SK-N-SH (cell line): ENCODE measurements at regions not wholly inside any gene's neighbourhood (a gene's known extent, or its start where the extent isn't known, plus 50 kb on each side); places are given as distances from the start of the nearest gene placed in this dataset.

Source experiments
- CTCF ChIA-PET: fragments of 300-600, 350-600 bp; formaldehyde crosslinking; extraction: SDS; loops from one replicate; lab custom pipeline; 2021; lab: Yijun Ruan, JAX
- POLR2A ChIA-PET: fragments of 350-600 bp; sonication (Branson Sonifier 250); formaldehyde crosslinking; extraction: SDS; loops from one replicate; lab custom pipeline; 2020; ENCODE audit warnings: antibody characterized with exemption, inconsistent platforms; lab: Yijun Ruan, JAX
- DNase-seq: peaks from one replicate; pipeline ENCODE4 v3.0.0; 2012
- H2AFZ ChIP-seq: fragments of 200-600 bp; sonication (generic); 2 replicates; pipeline ENCODE4 v1.8.1; 2016; ENCODE audit warnings: antibody characterized with exemption, mild to moderate bottlenecking, low read depth
- H3F3A ChIP-seq: fragments of 200-600 bp; sonication (generic); replicated peaks from 2 replicates; pipeline ENCODE3; 2016; ENCODE audit warnings: antibody characterized with exemption, mild to moderate bottlenecking; ENCODE audit not compliant: insufficient read depth
- H3K27ac ChIP-seq, 2 experiments: fragments of 200-500 bp in 1 of 2; fragments of 200-600 bp in 1 of 2; sonication (Bioruptor generic) in 1 of 2; sonication (generic), shearing (Covaris generic) in 1 of 2; 2 replicates each; pipeline versions ENCODE4 v1.5.1 to v1.6.1; 2014 to 2016; ENCODE audit warnings: low read depth in 2 of 2, inconsistent platforms in 1 of 2, low read length in 1 of 2, mild to moderate bottlenecking in 1 of 2, mixed read lengths in 1 of 2
- H3K27me3 ChIP-seq: fragments of 200-600 bp; sonication (generic), shearing (Covaris generic); 2 replicates; pipeline ENCODE4 v1.6.1; 2016; ENCODE audit warnings: mixed run types; ENCODE audit not compliant: insufficient read depth
- H3K36me3 ChIP-seq, 2 experiments: fragments of 200-500 bp in 1 of 2; fragments of 200-600 bp in 1 of 2; sonication (Bioruptor generic) in 1 of 2; sonication (generic) in 1 of 2; replicated peaks in 1 of 2; 2 replicates each; pipeline versions ENCODE3 to v1.5.1; 2014 to 2016; ENCODE audit warnings: low read length in 1 of 2, mild to moderate bottlenecking in 1 of 2; ENCODE audit not compliant: insufficient read depth in 2 of 2, control insufficient read depth in 1 of 2
- H3K4me1 ChIP-seq, 2 experiments: fragments of 200-500 bp in 1 of 2; fragments of 200-600 bp in 1 of 2; sonication (Bioruptor generic) in 1 of 2; sonication (generic), shearing (Covaris generic) in 1 of 2; 2 replicates each; pipeline versions ENCODE4 v1.5.1 to v1.6.1; 2014 to 2016; ENCODE audit warnings: low read depth in 1 of 2, low read length in 1 of 2, mixed run types in 1 of 2; ENCODE audit not compliant: insufficient read depth in 2 of 2, control insufficient read depth in 1 of 2
- H3K4me2 ChIP-seq: fragments of 200-600 bp; sonication (generic), shearing (Covaris generic); 2 replicates; pipeline ENCODE4 v1.6.1; 2017; ENCODE audit warnings: mixed run types
- H3K4me3 ChIP-seq, 2 experiments: fragments of 200-500 bp in 1 of 2; fragments of 200-600 bp in 1 of 2; sonication (Bioruptor generic) in 1 of 2; sonication (generic), shearing (Covaris generic) in 1 of 2; 2 replicates each; pipeline versions ENCODE4 v1.5.1 to v1.8.1; 2014 to 2016; ENCODE audit warnings: low read depth in 2 of 2, inconsistent platforms in 1 of 2, low read length in 1 of 2, mild to moderate bottlenecking in 1 of 2, mixed read lengths in 1 of 2, moderate library complexity in 1 of 2
- H3K79me2 ChIP-seq: fragments of 200-600 bp; sonication (generic); 2 replicates; pipeline ENCODE4 v1.8.1; 2017; ENCODE audit warnings: mild to moderate bottlenecking; ENCODE audit not compliant: insufficient read depth
- H3K9ac ChIP-seq: fragments of 200-600 bp; sonication (generic); 2 replicates; pipeline ENCODE4 v1.6.1; 2017; ENCODE audit warnings: mixed run types
- H3K9me2 ChIP-seq: fragments of 200-600 bp; sonication (generic); 2 replicates; pipeline ENCODE4 v1.6.1; 2017; ENCODE audit warnings: mixed run types
- H3K9me3 ChIP-seq: fragments of 200-600 bp; sonication (generic); 2 replicates; pipeline ENCODE4 v1.6.1; 2017; ENCODE audit warnings: mixed run types, mild to moderate bottlenecking, moderate library complexity
- H4K20me1 ChIP-seq: fragments of 200-600 bp; sonication (generic); 2 replicates; pipeline ENCODE4 v1.6.1; 2017; ENCODE audit warnings: mild to moderate bottlenecking, mixed run types; ENCODE audit not compliant: insufficient read depth
- CHD2 ChIP-seq: fragments of 150-350 bp; IDR thresholded peaks from 2 replicates; pipeline ENCODE4 v1.6.1; 2018; ENCODE audit warnings: low read length; ENCODE audit not compliant: partially characterized antibody
- CTCF ChIP-seq: fragments of 200-600 bp; sonication (generic); IDR thresholded peaks from 2 replicates; pipeline ENCODE4 v1.6.1; 2017; ENCODE audit warnings: antibody characterized with exemption, mild to moderate bottlenecking, moderate library complexity
- ELF1 ChIP-seq: IDR thresholded peaks from 2 replicates; pipeline ENCODE4 v1.4.0; 2012
- EZH2phosphoT487 ChIP-seq: fragments of 200-600 bp; sonication (generic); IDR thresholded peaks from 2 replicates; pipeline ENCODE4 v1.6.1; 2017; ENCODE audit warnings: low read depth, mixed run types, mild to moderate bottlenecking, antibody characterized with exemption, moderate library complexity, borderline replicate concordance
- FOSL2 ChIP-seq: IDR thresholded peaks from 2 replicates; pipeline ENCODE4 v1.4.0; 2012; ENCODE audit warnings: low read depth, mild to moderate bottlenecking, moderate library complexity, borderline replicate concordance
- FOXM1 ChIP-seq: IDR thresholded peaks from 2 replicates; pipeline ENCODE4 v1.4.0; 2012; ENCODE audit warnings: low read depth, mild to moderate bottlenecking
- GABPA ChIP-seq: IDR thresholded peaks from 2 replicates; pipeline ENCODE4 v1.4.0; 2012; ENCODE audit warnings: low read depth, mild to moderate bottlenecking
- GATA2 ChIP-seq: sonication (generic); formaldehyde crosslinking; IDR thresholded peaks from 2 replicates; pipeline ENCODE4 v1.5.0; 2020; ENCODE audit warnings: mild to moderate bottlenecking, missing genetic modification reagents
- JUND ChIP-seq: IDR thresholded peaks from 2 replicates; pipeline ENCODE4 v1.4.0; 2012
- NFIC ChIP-seq: IDR thresholded peaks from 2 replicates; pipeline ENCODE4 v1.4.0; 2012; ENCODE audit warnings: borderline replicate concordance
- PBX3 ChIP-seq: IDR thresholded peaks from 2 replicates; pipeline ENCODE4; 2012
- RAD21 ChIP-seq: IDR thresholded peaks from 2 replicates; pipeline ENCODE4 v1.6.1; 2012; ENCODE audit warnings: mild to moderate bottlenecking, low read length
- RCOR1 ChIP-seq: fragments of 150-350 bp; IDR thresholded peaks from 2 replicates; pipeline ENCODE4 v1.6.1; 2017; ENCODE audit warnings: antibody characterized with exemption, low read length
- REST ChIP-seq: IDR thresholded peaks from 2 replicates; pipeline ENCODE4 v1.6.1; 2012; ENCODE audit warnings: mild to moderate bottlenecking, low read depth, low read length, moderate library complexity
- RFX5 ChIP-seq: IDR thresholded peaks from 2 replicates; pipeline ENCODE4 v1.6.1; 2012; ENCODE audit warnings: mild to moderate bottlenecking, improper control_type of control experiment, low read length
- SMC3 ChIP-seq: IDR thresholded peaks from 2 replicates; pipeline ENCODE4 v1.6.1; 2012; ENCODE audit warnings: low read depth, low read length, improper control_type of control experiment
- TCF12 ChIP-seq: IDR thresholded peaks from 2 replicates; pipeline ENCODE4 v1.4.0; 2012
- USF1 ChIP-seq: IDR thresholded peaks from 2 replicates; pipeline ENCODE4 v1.4.0; 2012; ENCODE audit warnings: low read depth, borderline replicate concordance
- ZBTB33 ChIP-seq: IDR thresholded peaks from 2 replicates; pipeline ENCODE4 v1.4.0; 2012; ENCODE audit warnings: low read depth, borderline replicate concordance
- WGBS: methylation state at CpG from one replicate; pipeline ENCODE4 v1.1.6; 2017; ENCODE audit warnings: low lambda C conversion rate; 5-methylcytosine and 5-hydroxymethylcytosine counted together

- H3F3A ChIP-seq: no peaks in the 10 kb centered on the region
- no peak overlapping the region for H2AFZ ChIP-seq
- ChIA-PET CTCF (interaction anchor here (1.0 to 1.6 kb wide), 2 partner anchors 19 to 541 kb away, joined by 3 read pairs; no protein-coding TSS in a partner anchor), POLR2A (no interaction called here)
- no peaks in the 10 kb centered on the region for H3K9me3 ChIP-seq
- no peak for DNase-seq
- no peak overlapping the region for H3K27ac ChIP-seq
- H3K4me2 ChIP-seq: no peak overlapping the region
- TF ChIP-seq RCOR1 (no peak), FOXM1 (no peak)
- no peak overlapping the region for H3K9ac ChIP-seq
- no peak overlapping the region for H3K4me3 ChIP-seq
- H3K9me2 ChIP-seq: no peaks in the 10 kb centered on the region
- no peaks in the 10 kb centered on the region; the same call in 1 of the 2 replicates for H3K27me3 ChIP-seq
- H4K20me1 ChIP-seq: no peaks in the 10 kb centered on the region
- WGBS: 18% methylated on average over 9 of the region's 9 CpGs
- no peaks in the 10 kb centered on the region for H3K4me1 ChIP-seq
- H3K79me2 ChIP-seq: no peaks in the 10 kb centered on the region
- no peaks in the 10 kb centered on the region for H3K36me3 ChIP-seq
Observed at GRCh38 chr22:22417495-22418162, 90.9 kb downstream of the ZNF280B start.

- no peaks in the 10 kb centered on the region for H3K4me1 ChIP-seq
- H3K79me2 ChIP-seq: no peaks in the 10 kb centered on the region
- H4K20me1 ChIP-seq: no peaks in the 10 kb centered on the region
- DNase-seq: no peak
- H3K9me3 ChIP-seq: no peaks in the 10 kb centered on the region
- POLR2A ChIA-PET: no interaction called here
- H3K4me3 ChIP-seq: no peak overlapping the region
- H3K9me2 ChIP-seq: no peaks in the 10 kb centered on the region
- CTCF ChIA-PET: interaction anchor here (1.6 kb wide), 1 partner anchor 540 kb away, joined by 3 read pairs; no protein-coding TSS in a partner anchor
- H3K27me3 ChIP-seq: no peaks in the 10 kb centered on the region; the same call in 1 of the 2 replicates
- no peaks in the 10 kb centered on the region for H3F3A ChIP-seq
- H3K36me3 ChIP-seq: no peaks in the 10 kb centered on the region
- no peak overlapping the region for H3K9ac ChIP-seq
- no peak overlapping the region for H2AFZ ChIP-seq
- H3K4me2 ChIP-seq: no peak overlapping the region
- H3K27ac ChIP-seq: no peak overlapping the region
- 24% methylated on average over 2 of the region's 2 CpGs for WGBS
- TF ChIP-seq RCOR1: no peak
- no peak for TF ChIP-seq REST
- TF ChIP-seq JUND: no peak
- TF ChIP-seq CHD2: no peak
- no peak for TF ChIP-seq RAD21
- no peak for TF ChIP-seq RFX5
- no peak for TF ChIP-seq USF1
- no peak for TF ChIP-seq GABPA
- no peak for TF ChIP-seq FOSL2
- no peak for TF ChIP-seq ELF1
- TF ChIP-seq TCF12: no peak
- no peak for TF ChIP-seq CTCF
- TF ChIP-seq GATA2: no peak
- no peak for TF ChIP-seq SMC3
- no peak for TF ChIP-seq NFIC
- TF ChIP-seq ZBTB33: no peak
- no peak for TF ChIP-seq EZH2phosphoT487
- no peak for TF ChIP-seq PBX3
- TF ChIP-seq FOXM1: no peak
Observed at GRCh38 chr22:22418163-22418549, 90.4 kb downstream of the ZNF280B start.
